GM20000 (cell line): ENCODE measurements at regions not wholly inside any gene's neighbourhood (a gene's known extent, or its start where the extent isn't known, plus 50 kb on each side); places are given as distances from the start of the nearest gene placed in this dataset.

Experiments
- DNase-seq: peaks from one replicate; pipeline ENCODE4 v3.0.0; 2012; ENCODE audit warnings: low spot score
- TF ChIP-seq, protein P1 (sequence below): IDR thresholded peaks from 2 replicates; pipeline ENCODE4 v1.5.1; 2012; ENCODE audit warnings: mild to moderate bottlenecking, control low read depth; ENCODE audit errors: extremely low read depth, missing control alignments

DNA sequence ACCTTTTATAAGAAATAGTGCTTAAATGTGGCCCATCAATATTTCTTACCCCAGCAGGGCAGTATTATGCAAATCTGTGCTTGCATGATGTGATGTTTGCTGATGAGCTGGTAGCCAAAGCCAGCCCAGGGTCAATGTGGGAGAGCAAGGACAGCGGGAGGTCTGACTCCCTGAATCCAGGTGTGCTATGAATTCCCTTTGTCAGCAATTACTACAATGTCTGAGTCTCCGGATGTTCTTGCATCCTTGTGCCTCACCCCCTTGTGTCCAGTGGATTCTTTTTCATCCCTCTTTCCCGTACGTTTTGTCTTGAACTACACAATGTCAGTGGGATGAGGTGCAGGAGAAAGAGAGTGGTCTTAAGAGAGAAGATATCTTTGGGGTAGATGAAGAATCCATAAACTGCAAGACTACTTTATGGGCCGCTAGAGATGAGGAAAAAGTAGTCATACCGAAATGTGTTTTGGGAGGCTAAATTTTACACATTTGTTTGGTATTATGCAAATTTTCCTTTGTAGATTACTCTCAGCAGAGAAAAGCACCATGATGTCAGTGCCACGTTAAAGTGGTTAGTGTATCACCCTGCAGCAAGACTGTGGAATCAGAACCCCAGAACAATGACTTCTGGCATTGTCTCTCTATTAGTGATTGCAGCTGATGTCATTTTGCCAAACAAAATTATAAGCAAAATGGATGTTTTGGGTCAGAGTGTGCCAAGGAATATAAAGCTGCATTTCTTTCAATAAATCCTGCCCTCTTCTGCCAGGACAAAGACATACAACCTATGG, 53.5 kb upstream of the TSHZ3 start:
- TF ChIP-seq, protein P1, sequence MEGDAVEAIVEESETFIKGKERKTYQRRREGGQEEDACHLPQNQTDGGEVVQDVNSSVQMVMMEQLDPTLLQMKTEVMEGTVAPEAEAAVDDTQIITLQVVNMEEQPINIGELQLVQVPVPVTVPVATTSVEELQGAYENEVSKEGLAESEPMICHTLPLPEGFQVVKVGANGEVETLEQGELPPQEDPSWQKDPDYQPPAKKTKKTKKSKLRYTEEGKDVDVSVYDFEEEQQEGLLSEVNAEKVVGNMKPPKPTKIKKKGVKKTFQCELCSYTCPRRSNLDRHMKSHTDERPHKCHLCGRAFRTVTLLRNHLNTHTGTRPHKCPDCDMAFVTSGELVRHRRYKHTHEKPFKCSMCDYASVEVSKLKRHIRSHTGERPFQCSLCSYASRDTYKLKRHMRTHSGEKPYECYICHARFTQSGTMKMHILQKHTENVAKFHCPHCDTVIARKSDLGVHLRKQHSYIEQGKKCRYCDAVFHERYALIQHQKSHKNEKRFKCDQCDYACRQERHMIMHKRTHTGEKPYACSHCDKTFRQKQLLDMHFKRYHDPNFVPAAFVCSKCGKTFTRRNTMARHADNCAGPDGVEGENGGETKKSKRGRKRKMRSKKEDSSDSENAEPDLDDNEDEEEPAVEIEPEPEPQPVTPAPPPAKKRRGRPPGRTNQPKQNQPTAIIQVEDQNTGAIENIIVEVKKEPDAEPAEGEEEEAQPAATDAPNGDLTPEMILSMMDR, result no peak
- no peak for DNase-seq

DNA sequence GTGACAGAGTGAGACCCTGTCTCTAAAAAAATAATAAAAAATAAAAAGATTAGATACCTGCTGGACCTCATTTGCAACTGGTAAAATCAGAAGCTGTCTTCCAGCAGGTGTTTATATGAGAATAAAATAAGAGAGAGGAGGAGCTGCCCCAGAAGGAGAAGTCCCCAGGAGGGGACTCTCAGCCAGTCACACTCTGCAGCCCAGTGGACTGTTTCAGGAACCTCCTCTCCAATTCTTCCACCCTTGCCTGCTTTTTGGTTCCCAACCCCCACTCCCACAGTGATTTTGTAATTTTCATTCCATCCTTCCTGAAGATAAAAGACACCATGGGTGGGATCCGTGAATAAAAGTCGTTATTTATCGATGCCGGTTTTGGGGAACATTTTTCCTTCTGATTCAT, 56.9 kb upstream of the TSHZ3 start:
- DNase-seq, result no peak

DNA sequence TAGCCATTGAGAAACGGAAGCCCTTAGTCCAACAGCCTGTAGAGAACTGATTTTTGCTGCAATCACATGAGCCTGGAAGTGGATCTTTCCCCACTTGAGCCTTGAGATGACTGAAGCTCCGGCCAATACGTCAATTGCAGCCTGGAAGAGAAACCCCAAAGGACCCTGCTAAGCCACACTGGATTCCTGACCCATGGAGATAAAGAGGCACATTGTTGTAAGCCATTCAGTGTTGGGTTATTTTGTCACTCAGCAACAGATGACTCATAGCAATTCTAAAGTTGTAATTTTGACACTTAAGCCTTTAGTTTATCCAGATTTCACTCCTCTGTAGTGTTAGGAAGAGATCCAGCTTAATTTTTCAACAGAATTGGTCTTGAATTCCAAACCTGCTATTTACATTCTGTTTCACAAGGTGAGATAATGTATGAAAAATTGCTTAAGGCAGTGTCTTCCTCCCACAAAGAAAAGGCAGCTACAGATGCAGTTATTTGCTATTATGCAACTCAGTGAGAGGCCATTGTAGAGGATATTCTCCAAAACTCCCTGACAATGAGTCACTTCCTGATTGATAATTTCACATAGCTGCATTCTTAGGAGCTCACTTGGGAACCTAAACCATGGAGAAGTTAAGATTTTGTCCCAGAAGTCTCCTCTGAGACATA, 59.4 kb upstream of the TSHZ3 start:
- DNase-seq, result no peak
- TF ChIP-seq, protein P1, result no peak

More for the DNA sequence above, 56.9 kb upstream of the TSHZ3 start:
- TF ChIP-seq, protein P1, result no peak

DNA sequence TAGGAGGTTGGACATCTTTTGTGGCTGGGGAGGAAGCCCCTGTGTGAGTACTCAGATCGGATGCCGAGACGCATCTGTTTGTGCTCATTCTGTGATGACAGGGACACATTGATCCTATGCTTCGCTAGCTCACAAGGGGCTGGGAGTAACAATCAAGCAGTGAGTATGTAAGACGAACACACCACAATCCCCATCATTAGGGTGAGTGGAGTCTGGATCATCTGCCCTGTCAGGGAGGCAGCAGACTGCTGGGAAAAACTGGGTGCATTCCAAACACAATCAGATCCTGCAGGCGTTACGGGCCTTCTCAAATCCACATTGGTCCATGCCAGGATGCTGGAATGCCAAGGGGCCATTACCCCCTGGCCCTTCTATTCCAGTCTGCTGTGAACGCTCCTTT, 64.1 kb upstream of the TSHZ3 start:
- TF ChIP-seq, protein P1, result no peak
- DNase-seq, result no peak

DNA sequence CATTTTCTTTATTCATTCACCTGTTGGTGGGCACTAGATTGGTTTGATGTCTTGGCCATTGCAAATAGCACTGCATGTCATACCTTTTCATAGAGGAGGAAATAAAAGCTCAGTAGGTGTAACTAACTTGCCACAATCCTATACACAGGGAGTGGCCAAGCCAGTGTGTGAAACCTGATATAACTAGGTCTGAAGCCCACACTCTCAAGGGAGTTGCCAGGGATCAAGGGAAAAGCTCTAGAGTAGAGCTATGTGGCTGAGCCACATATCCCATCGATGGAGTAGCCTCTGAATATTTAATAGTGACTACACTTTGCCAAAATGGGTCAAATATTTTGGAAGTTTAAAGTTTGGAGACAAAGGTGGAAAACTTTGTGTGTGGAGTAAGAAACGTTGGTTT, 66.1 kb upstream of the TSHZ3 start:
- no peak for DNase-seq
- TF ChIP-seq, protein P1, result no peak

DNA sequence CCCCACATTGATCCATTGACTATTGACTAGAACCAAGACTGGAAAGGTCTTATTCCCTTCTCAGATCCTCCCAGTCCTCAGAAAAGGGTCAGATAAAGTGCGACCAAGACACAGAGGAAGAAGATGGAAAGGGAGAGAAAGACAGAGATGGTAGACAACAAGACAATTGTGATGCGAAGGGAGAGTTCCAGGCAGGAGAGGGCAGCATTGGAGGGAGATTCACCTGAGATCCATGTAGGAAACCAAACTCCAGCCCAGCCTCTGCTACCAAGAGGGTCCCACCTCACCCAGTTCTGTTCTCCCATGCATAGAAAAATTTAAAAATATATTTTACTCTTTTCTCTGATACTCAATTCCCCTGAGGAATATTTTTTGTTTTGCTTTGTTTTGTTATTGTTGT, 67.3 kb upstream of the TSHZ3 start:
- DNase-seq, result no peak
- TF ChIP-seq, protein P1, result no peak

DNA sequence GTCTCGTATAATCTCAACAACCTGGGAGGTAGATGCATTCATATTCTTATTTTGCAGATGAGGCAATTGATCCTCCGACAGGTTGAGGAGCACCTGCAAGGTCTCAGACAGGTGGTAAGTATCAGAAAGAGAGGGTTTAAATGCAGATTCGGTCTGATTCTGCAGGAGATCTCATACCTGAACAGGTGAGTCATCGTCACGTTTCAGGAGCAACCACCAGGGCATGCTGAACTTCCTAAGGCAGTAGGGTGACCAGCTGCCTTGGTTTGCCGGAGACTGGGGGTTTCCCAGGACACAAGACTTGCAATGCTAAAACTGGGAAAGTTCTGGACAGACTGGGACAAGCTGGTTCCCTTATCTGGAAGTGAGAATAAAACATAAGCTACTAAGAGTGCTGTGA, 68.8 kb upstream of the TSHZ3 start:
- TF ChIP-seq, protein P1, result no peak
- DNase-seq, result no peak
